MM.1S (cell line): ENCODE measurements at regions not wholly inside any gene's neighbourhood (a gene's known extent, or its start where the extent isn't known, plus 50 kb on each side); places are given as distances from the start of the nearest gene placed in this dataset.

ENCODE experiments used
- DNase-seq: peaks from one replicate; pipeline ENCODE4 v3.0.0-alpha.2; 2015
- H2AFZ ChIP-seq: fragments of 300-600 bp; sonication (generic); 2 replicates; pipeline ENCODE4 v1.6.0; 2016; ENCODE audit warnings: antibody characterized with exemption, low read length
- H3F3A ChIP-seq: fragments of 300-600 bp; sonication (generic); 2 replicates; pipeline ENCODE4 v1.6.1; 2016; ENCODE audit warnings: mild to moderate bottlenecking, antibody characterized with exemption, low read length, moderate library complexity, mixed read lengths; ENCODE audit not compliant: insufficient read depth
- H3K27ac ChIP-seq: fragments of 300-600 bp; sonication (generic); 2 replicates; pipeline ENCODE4 v1.5.1; 2016; ENCODE audit warnings: mild to moderate bottlenecking, low read length
- H3K27me3 ChIP-seq: fragments of 300-600 bp; sonication (generic); replicated peaks from 2 replicates; pipeline ENCODE4 v1.6.0; 2016; ENCODE audit warnings: low read length; ENCODE audit not compliant: insufficient read depth
- H3K36me3 ChIP-seq: fragments of 300-600 bp; sonication (generic); replicated peaks from 2 replicates; pipeline ENCODE4 v1.6.1; 2016; ENCODE audit warnings: mild to moderate bottlenecking, low read length, mixed read lengths; ENCODE audit not compliant: insufficient read depth
- H3K4me1 ChIP-seq: fragments of 300-600 bp; sonication (generic); 2 replicates; pipeline ENCODE4 v1.6.1; 2016; ENCODE audit warnings: low read length, mixed read lengths
- H3K4me2 ChIP-seq: fragments of 300-600 bp; sonication (generic); 2 replicates; pipeline ENCODE4 v1.6.0; 2016; ENCODE audit warnings: low read depth, low read length
- H3K4me3 ChIP-seq: fragments of 300-600 bp; sonication (generic); 2 replicates; pipeline ENCODE4 v1.5.1; 2016; ENCODE audit warnings: low read length, mixed read lengths
- H3K79me2 ChIP-seq: fragments of 300-600 bp; sonication (generic); 2 replicates; pipeline ENCODE4 v1.6.1; 2016; ENCODE audit warnings: mixed run types, low read length, mixed read lengths
- H3K9ac ChIP-seq: fragments of 300-600 bp; sonication (generic); 2 replicates; pipeline ENCODE4 v1.6.1; 2016; ENCODE audit warnings: low read length, mixed read lengths
- H3K9me2 ChIP-seq: fragments of 300-600 bp; sonication (generic); replicated peaks from 2 replicates; pipeline ENCODE4 v1.6.1; 2016; ENCODE audit warnings: mild to moderate bottlenecking, low read length, mixed read lengths; ENCODE audit not compliant: insufficient read depth
- H3K9me3 ChIP-seq: fragments of 300-600 bp; sonication (generic); replicated peaks from 2 replicates; pipeline ENCODE4 v1.6.1; 2016; ENCODE audit warnings: mild to moderate bottlenecking, low read length, mixed read lengths; ENCODE audit not compliant: insufficient read depth
- H4K20me1 ChIP-seq: fragments of 300-600 bp; sonication (generic); 2 replicates; pipeline ENCODE4 v1.6.1; 2016; ENCODE audit warnings: mild to moderate bottlenecking, low read length, moderate library complexity, mixed read lengths; ENCODE audit not compliant: insufficient read depth
- CTCF ChIP-seq: fragments of 300-600 bp; sonication (generic); IDR thresholded peaks from 2 replicates; pipeline ENCODE4 v1.5.1; 2016; ENCODE audit warnings: antibody characterized with exemption, low read length, mixed read lengths
- EZH2 ChIP-seq: fragments of 300-600 bp; sonication (generic); optimal IDR thresholded peaks from 2 replicates; pipeline ENCODE3; 2017; ENCODE audit warnings: low read depth, mild to moderate bottlenecking, antibody characterized with exemption, low read length, mixed read lengths
- EZH2phosphoT487 ChIP-seq: fragments of 300-600 bp; sonication (generic); IDR thresholded peaks from 2 replicates; pipeline ENCODE4 v1.6.1; 2018; ENCODE audit warnings: antibody characterized with exemption, low read length

- Histone ChIP-seq H3K79me2 (no peaks in the 10 kb centered on the region), H3K9me2 (no peaks in the 10 kb centered on the region), H3K4me2 (no peak overlapping the region), H3F3A (no peaks in the 10 kb centered on the region), H3K9me3 (no peaks in the 10 kb centered on the region), H3K4me1 (no peaks in the 10 kb centered on the region), H4K20me1 (no peaks in the 10 kb centered on the region), H2AFZ (no peak overlapping the region), H3K36me3 (no peaks in the 10 kb centered on the region), H3K9ac (no peak overlapping the region), H3K27me3 (no peaks in the 10 kb centered on the region), H3K4me3 (no peak overlapping the region), H3K27ac (no peak overlapping the region)
- TF ChIP-seq EZH2: no peak
- TF ChIP-seq EZH2phosphoT487: no peak
- TF ChIP-seq CTCF: no peak
- DNase-seq: no peak
Measured at GRCh38 chrX:42462917-42463316, 315.0 kb downstream of the PPP1R2C start.

- H3K9me2 ChIP-seq: no peaks in the 10 kb centered on the region
Measured at GRCh38 chrX:42460706-42461105, 317.3 kb downstream of the PPP1R2C start.

GRCh38 chrX:42459735-42460134, 318.2 kb downstream of the PPP1R2C start:
- no peaks in the 10 kb centered on the region for H3K27me3 ChIP-seq

More at GRCh38 chrX:42460706-42461105, 317.3 kb downstream of the PPP1R2C start:
- TF ChIP-seq CTCF (no peak), EZH2phosphoT487 (no peak), EZH2 (no peak)
- no peak overlapping the region for H3K4me2 ChIP-seq
- no peaks in the 10 kb centered on the region for H3K9me3 ChIP-seq
- no peaks in the 10 kb centered on the region for H3K36me3 ChIP-seq
- H3F3A ChIP-seq: no peaks in the 10 kb centered on the region
- H3K79me2 ChIP-seq: no peaks in the 10 kb centered on the region
- H3K4me1 ChIP-seq: no peaks in the 10 kb centered on the region
- H3K4me3 ChIP-seq: no peak overlapping the region
- no peak overlapping the region for H3K27ac ChIP-seq
- no peaks in the 10 kb centered on the region for H4K20me1 ChIP-seq
- H3K27me3 ChIP-seq: no peaks in the 10 kb centered on the region
- no peak overlapping the region for H3K9ac ChIP-seq
- DNase-seq: no peak
- no peak overlapping the region for H2AFZ ChIP-seq

More at GRCh38 chrX:42459735-42460134, 318.2 kb downstream of the PPP1R2C start:
- no peak overlapping the region for H2AFZ ChIP-seq
- H3K4me3 ChIP-seq: no peak overlapping the region
- H3K9me2 ChIP-seq: no peaks in the 10 kb centered on the region
- no peaks in the 10 kb centered on the region for H3K4me1 ChIP-seq
- H3K36me3 ChIP-seq: no peaks in the 10 kb centered on the region
- DNase-seq: no peak
- no peaks in the 10 kb centered on the region for H3F3A ChIP-seq
- no peaks in the 10 kb centered on the region for H3K9me3 ChIP-seq
- H3K27ac ChIP-seq: no peak overlapping the region
- H3K79me2 ChIP-seq: no peaks in the 10 kb centered on the region
- H4K20me1 ChIP-seq: no peaks in the 10 kb centered on the region
- TF ChIP-seq CTCF (no peak), EZH2phosphoT487 (no peak), EZH2 (no peak)
- no peak overlapping the region for H3K9ac ChIP-seq
- no peak overlapping the region for H3K4me2 ChIP-seq
